Stimulated activated CD4-positive, alpha-beta T cell treated with anti-CD3 and anti-CD28 coated beads, Interleukin-4, amount 100 ng/mL, for 1 hour (primary cell): ENCODE measurements at regions not wholly inside any gene's neighbourhood (a gene's known extent, or its start where the extent isn't known, plus 50 kb on each side); places are given as distances from the start of the nearest gene placed in this dataset.
"Not testable (repeated sequence)": the region's sequence is repeated elsewhere in the genome, so short reads cannot be mapped to it uniquely, and the experiment has no call there.

Experiments
- DNase-seq: peaks from one replicate; pipeline ENCODE4 v3.0.0-alpha.2; 2020

- DNase-seq = no peak
These were observed 332.4 kb downstream of the IRS1 start for GRCh38 chr2:226467221-226467620.

DNA sequence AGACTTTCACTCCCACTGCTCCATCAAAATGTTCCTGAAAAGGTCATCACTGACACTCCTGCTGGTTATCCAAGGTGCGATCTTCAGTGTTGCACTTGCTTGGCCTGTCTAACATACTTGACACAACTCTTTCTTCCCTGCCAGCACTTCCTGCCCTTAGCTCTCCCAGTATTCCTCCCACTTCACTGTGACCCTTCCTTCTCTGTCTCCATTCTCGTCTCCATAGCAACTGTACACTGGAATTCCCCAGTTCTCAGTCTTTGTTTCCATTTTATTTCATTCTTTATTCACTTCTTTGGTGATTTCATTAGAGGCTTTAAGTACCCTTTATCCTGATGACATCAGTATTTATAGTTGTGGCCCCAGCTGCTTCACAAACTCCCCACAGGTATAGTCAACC, 333.0 kb downstream of the IRS1 start:
- no peak for DNase-seq

DNA sequence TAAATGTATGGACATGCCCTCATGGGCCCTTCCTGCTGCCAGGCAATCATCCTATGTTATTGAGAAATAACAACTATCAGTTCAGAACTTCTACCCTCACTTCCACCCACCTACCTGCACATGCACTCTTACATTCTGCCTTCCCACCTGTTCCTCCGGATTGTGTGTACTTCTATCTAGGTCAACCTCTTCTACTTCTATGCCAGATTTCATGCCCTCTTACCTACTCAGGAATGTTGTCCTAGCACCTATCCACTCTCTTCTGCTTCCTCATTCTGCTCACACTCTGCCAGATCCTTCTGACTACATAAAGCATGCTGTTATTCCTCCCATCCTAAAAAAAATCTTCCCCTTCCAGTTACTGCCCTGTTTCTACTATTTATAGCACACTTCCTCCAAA, 333.5 kb downstream of the IRS1 start:
- DNase-seq = no peak

- DNase-seq = no peak
These were observed 335.2 kb downstream of the IRS1 start for GRCh38 chr2:226464380-226464779.

- DNase-seq = no peak
These were observed 336.5 kb downstream of the IRS1 start for GRCh38 chr2:226463154-226463553.

- no peak for DNase-seq
These were observed 337.6 kb downstream of the IRS1 start for GRCh38 chr2:226461981-226462380.

- not testable (repeated sequence) for DNase-seq
These were observed 343.5 kb downstream of the IRS1 start for GRCh38 chr2:226456144-226456543.

DNA sequence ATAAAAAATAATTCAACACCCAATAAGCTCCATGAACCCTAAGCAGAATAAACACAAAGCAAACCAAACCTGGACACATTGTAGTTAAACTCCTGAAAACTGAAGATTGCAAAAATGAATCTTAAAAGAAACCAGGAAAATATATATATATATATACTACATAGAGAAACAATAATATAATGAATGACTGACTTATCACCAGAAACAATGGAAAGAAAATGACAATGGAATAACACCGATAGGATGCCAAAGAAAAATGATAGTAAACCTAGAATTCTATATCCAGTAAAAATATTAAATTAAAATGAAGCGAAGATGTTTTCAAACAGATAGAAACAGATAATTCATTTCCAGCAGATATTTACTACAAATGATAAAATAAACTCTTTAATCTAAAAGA, 346.9 kb downstream of the IRS1 start:
- DNase-seq = no peak

- DNase-seq = no peak
These were observed 348.1 kb downstream of the IRS1 start for GRCh38 chr2:226451486-226451885.

DNA sequence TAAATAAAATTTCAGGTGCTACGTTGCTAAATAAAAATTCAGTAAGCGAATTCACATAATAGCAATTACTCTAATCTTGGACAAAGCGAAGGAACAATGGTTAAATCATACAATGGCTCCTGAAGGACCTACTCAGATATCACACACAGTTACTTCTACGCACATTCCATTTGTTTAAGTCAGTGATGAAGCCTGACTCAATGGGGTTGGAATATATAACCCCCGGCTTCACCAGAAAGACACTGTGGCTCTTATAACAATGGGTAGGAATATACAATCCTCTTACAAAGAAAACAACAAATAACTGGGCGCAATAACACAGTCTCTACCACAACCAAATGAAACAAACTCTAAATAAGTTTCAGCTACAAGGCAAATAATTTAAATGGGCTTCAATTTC, 349.5 kb downstream of the IRS1 start:
- DNase-seq = no peak

DNA sequence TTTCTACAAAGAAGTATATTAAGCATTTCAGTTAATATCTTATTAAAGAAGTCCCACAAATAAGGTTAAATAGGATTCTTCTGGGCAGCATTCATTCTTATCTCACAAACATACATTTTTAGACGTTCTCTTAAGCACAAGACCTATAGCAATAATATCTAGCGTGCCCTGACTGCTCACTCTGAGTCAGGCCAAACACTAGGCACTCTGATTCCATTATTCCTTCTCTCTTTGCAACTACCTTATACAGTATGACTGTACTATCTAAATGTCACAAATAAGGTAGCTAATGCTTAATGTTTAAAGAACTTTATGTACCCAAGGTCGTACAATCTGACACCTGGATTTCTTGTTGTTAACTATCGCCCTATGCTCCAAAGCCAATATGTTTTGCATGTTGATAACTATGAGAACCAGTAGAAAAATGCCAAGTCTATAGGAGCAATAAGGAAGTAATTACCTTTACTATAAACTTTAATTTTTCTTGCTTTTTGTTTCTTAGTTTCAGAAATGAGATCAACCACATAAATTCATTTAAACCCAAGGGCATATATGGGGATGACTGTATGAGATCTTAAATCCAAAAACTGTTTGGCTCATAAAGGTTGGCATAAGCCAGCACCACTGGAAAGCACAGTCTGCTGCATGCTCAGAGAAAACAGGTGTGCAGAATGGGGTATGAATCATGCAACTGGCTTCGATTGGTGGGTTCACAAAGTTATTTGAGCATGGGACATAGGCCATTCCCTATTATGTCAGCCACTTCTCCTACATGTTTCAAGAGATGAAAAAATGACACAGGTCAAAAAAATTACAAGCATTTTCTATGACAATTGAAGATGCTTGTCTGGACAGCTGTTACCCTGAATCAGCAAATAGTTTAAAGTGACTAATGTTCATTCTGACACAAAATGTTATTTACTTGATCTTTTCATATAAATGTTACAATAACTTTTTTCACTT, 352.0 kb downstream of the IRS1 start:
- no peak for DNase-seq

- no peak for DNase-seq
These were observed 353.1 kb downstream of the IRS1 start for GRCh38 chr2:226446406-226447001.

DNA sequence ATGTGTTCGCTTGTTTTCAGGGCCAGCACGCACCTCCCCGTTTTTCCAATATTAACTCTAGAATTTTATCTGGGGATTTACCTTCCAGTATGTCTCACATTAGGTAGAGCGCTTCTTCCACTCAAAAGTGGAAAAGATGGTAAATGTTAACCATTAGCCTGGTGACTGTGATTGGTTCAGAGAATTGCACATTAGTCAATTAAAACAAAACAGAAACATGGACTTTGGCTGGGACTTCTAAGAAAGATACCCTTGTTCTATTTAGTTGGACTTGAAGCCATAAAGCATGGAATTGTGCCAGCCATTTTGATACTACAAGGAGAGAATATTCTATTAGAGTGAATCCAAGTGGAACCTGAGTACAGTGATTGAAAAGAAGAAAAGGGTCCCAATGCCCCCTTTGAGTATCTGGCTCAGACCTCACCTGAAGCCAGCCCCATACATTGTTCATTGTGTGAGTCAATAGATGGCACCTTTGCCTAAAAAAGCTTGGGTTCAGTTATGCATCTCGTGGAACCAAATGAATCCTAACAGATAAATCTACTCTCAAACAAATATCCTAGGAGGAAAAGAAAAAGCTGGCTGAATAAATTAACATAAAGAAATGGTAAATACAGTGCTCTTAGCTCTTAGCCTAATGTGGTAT, 354.3 kb downstream of the IRS1 start:
- no peak for DNase-seq

DNA sequence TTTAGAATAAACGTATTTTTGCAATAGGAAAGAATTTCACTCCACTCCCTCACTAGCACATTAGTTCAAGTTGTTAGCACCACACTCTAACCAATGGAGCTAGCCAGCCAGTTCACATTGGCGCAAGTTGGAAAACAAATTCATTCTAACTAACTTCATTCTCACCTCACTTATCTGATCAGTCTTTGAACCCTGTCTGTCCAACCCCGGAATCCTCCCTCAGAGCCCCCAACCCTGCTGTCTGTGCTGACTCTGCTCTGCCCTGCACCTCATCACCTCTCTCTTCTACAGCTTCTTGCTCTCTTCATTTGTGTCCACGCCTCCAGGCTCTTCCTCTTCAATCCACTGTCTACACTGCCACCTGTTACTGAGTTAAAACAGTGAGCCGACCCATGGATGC, 356.5 kb downstream of the IRS1 start:
- DNase-seq = no peak

- DNase-seq = no peak
These were observed 359.3 kb downstream of the IRS1 start for GRCh38 chr2:226440127-226440918.

GRCh38 chr2:226439337-226439736, 360.3 kb downstream of the IRS1 start:
- no peak for DNase-seq

DNA sequence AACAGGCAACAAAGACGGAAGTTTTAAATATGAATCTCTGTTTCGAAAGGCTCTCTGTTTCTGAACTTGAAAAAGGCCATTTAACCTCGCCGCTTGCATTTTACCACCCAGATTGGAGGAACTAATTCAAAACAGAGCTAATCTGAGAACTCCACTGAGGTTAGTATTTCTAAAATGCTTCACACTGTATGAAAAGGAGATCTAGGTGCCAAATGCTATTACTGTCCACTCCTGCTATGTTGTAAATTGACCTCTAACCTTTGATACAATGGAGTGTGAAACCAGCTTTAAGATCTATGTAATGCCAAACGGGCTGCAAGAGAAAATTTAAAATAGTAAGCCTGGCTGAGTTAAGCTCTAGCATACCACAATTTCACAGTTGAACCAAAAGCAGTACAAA, 364.5 kb downstream of the IRS1 start:
- no peak for DNase-seq

GRCh38 chr2:226434702-226435101, 364.9 kb downstream of the IRS1 start:
- no peak for DNase-seq

DNA sequence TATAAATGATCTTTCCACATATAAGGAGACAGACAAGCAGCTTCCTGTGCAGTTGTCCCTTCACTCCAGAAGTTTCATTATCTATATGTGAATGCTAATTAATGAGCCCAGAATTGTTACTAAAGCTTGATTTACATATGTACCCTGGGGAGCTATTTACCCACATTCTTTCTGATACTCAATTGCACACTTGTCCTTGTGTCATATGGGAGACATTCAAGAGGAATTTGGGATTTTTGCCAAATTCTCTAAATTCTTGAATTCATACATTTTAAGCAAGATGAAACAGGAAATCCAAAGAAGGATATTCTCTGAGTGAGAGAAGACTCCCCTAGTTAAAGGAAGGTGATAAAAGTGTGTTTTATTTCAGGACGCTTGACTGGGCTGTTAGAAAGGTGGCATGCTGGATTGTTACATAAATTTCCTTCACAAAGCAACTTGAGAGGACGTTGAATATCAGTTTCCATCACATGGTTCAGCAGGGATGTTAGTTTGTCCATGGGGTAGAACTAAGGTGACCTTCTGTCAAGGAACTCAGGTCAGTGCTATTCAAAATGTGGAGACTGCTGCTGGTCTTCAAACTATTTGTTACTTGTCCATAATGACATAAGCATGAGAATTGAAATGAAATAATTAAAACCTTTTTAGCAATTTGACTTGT, 368.2 kb downstream of the IRS1 start:
- no peak for DNase-seq

DNA sequence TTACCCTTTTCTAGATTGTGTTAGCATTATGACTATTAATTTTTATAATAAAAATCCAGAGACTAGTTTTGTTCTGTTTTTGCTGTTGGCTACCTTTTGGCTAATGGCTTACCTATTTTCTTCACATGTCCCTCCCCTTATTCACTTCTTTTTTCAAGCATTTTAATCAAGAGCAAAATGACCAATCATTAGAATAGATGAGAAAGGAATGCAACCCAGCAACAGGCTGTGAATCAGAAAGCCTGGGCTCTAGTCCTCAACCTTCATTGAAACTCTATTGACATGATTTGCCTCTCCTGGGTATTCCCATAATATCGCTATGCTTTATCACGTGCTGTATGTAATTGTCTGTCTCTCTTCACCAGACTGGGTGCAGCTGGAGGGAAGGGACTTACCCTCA, 370.1 kb downstream of the IRS1 start:
- DNase-seq = no peak

DNA sequence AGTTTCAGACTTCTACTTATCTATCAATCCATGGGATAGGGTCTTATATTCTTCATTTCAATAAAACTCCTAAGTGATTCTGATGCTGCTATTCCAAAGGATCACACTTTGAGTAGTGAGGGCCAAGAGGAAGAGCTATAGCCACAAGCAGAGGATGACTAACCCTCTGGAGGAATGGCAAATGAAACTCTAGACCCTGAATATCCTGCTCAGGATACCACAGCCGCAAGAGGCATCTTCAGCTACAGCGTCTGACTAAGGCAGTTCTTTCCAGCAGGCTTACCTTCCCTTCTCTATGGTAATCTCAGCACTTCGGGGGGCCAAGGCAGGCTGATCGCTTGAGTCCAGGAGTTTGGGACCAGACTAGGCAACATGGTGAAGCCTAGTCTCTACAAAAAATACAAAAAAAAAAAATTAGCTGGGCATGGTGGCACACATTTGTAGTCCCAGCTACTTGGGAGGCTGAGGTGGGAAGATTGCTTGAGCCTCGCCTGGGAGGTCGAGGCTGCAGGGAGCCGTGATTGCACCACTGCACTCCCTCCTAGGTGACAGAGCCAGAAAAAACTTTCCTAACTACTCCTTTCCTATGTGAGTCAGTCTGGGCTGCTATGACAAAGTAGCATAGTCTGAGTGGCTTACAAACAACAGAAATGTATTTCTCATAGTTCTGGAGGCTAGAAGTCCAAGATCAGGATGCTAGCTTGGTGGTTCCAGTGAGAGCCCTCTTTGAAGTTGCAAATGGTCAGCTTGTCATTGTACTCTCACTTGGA, 371.9 kb downstream of the IRS1 start:
- no peak for DNase-seq

GRCh38 chr2:226426292-226426736, 373.3 kb downstream of the IRS1 start:
- no peak for DNase-seq
